GM12872 (cell line): ENCODE measurements at regions not wholly inside any gene's neighbourhood (a gene's known extent, or its start where the extent isn't known, plus 50 kb on each side); places are given as distances from the start of the nearest gene placed in this dataset.

Experiments
- CTCF ChIP-seq: IDR thresholded peaks from 3 replicates; pipeline ENCODE4 v1.5.1; 2011; ENCODE audit warnings: low read depth, mild to moderate bottlenecking, low read length, moderate library complexity; ENCODE audit not compliant: insufficient read depth

- no peak for TF ChIP-seq CTCF
These were observed 1788.0 kb upstream of the NUDT12 start for GRCh38 chr5:105350486-105351140.

GRCh38 chr5:105331558-105331957, 1769.0 kb upstream of the NUDT12 start:
- no peak for TF ChIP-seq CTCF

GRCh38 chr5:105330185-105330584, 1767.6 kb upstream of the NUDT12 start:
- no peak for TF ChIP-seq CTCF

- no peak for TF ChIP-seq CTCF
These were observed 1742.3 kb upstream of the NUDT12 start for GRCh38 chr5:105304859-105305258.

GRCh38 chr5:105288946-105289345, 1726.4 kb upstream of the NUDT12 start:
- TF ChIP-seq CTCF = no peak

- TF ChIP-seq CTCF = no peak
These were observed 1720.5 kb upstream of the NUDT12 start for GRCh38 chr5:105283134-105283533.

GRCh38 chr5:105274079-105274478, 1711.5 kb upstream of the NUDT12 start:
- no peak for TF ChIP-seq CTCF
